Mesodermal cell (in vitro differentiated cells): ENCODE measurements at regions not wholly inside any gene's neighbourhood (a gene's known extent, or its start where the extent isn't known, plus 50 kb on each side); places are given as distances from the start of the nearest gene placed in this dataset.
"Not testable (repeated sequence)": the region's sequence is repeated elsewhere in the genome, so short reads cannot be mapped to it uniquely, and the experiment has no call there.

Experiments
- H3K27ac ChIP-seq: 2 replicates; pipeline ENCODE4 v1.7.0; 2013; ENCODE audit warnings: mild to moderate bottlenecking, low read depth, low read length, moderate library complexity; ENCODE audit not compliant: severe bottlenecking
- H3K36me3 ChIP-seq: 2 replicates; pipeline ENCODE4 v1.7.1; 2013; ENCODE audit warnings: mild to moderate bottlenecking, low read length, moderate library complexity; ENCODE audit not compliant: control insufficient read depth, insufficient read depth
- H3K4me1 ChIP-seq: one replicate; pipeline ENCODE4 v1.7.1; 2013; ENCODE audit warnings: mild to moderate bottlenecking, low read length; ENCODE audit not compliant: insufficient read depth, control insufficient read depth, poor library complexity, severe bottlenecking
- H3K4me3 ChIP-seq: 2 replicates; pipeline ENCODE4 v1.7.0; 2013; ENCODE audit warnings: low read length, control low read depth, mild to moderate bottlenecking; ENCODE audit not compliant: insufficient read depth, poor library complexity, severe bottlenecking; ENCODE audit errors: extremely low read depth
- H3K9me3 ChIP-seq: 2 replicates; pipeline ENCODE4 v1.7.1; 2013; ENCODE audit warnings: mild to moderate bottlenecking, low read length, moderate library complexity; ENCODE audit not compliant: control insufficient read depth
- whole genome bisulfite sequencing, 2 experiments: methylation state at CpG; one replicate each; pipeline ENCODE4 v1.1.5; 2013; ENCODE audit warnings: missing lambda C conversion rate in 2 of 2; ENCODE audit not compliant: insufficient coverage in 2 of 2; 5-methylcytosine and 5-hydroxymethylcytosine counted together

GRCh38 chr16:63422715-63423114, 1386.5 kb upstream of the CDH8 start:
- H3K36me3 ChIP-seq, result no peaks in the 10 kb centered on the region
- 100% methylated on average over 1 of the region's 2 CpGs; no CpG with 5 or more reads in 1 of the 2 experiments for WGBS, 2 experiments
- H3K9me3 ChIP-seq, result no peaks in the 10 kb centered on the region
- H3K4me1 ChIP-seq, result no peaks in the 10 kb centered on the region
- no peak overlapping the region for H3K27ac ChIP-seq
- no peak overlapping the region for H3K4me3 ChIP-seq

- no peak overlapping the region for H3K4me3 ChIP-seq
- no CpG with 5 or more reads among the region's 4 CpGs for WGBS, 2 experiments
- no peak overlapping the region for H3K27ac ChIP-seq
- no peaks in the 10 kb centered on the region for H3K4me1 ChIP-seq
- no peaks in the 10 kb centered on the region for H3K9me3 ChIP-seq
- H3K36me3 ChIP-seq, result no peaks in the 10 kb centered on the region
Measured at GRCh38 chr16:63416712-63417111, 1380.5 kb upstream of the CDH8 start.

- Histone ChIP-seq H3K27ac (no peak overlapping the region), H3K4me1 (no peaks in the 10 kb centered on the region), H3K9me3 (no peaks in the 10 kb centered on the region), H3K36me3 (no peaks in the 10 kb centered on the region), H3K4me3 (no peak overlapping the region)
- no CpG with 5 or more reads among the region's 2 CpGs for WGBS, 2 experiments
Measured at GRCh38 chr16:63415014-63415413, 1378.8 kb upstream of the CDH8 start.

GRCh38 chr16:63410594-63410993, 1374.4 kb upstream of the CDH8 start:
- H3K36me3 ChIP-seq, result no peaks in the 10 kb centered on the region
- no peak overlapping the region for H3K4me3 ChIP-seq
- H3K9me3 ChIP-seq, result no peaks in the 10 kb centered on the region
- no peaks in the 10 kb centered on the region for H3K4me1 ChIP-seq
- WGBS, 2 experiments, result 80 to 100% methylated on average over 1 of the region's 1 CpG
- H3K27ac ChIP-seq, result no peak overlapping the region

GRCh38 chr16:63403792-63404191, 1367.6 kb upstream of the CDH8 start:
- no peaks in the 10 kb centered on the region for H3K36me3 ChIP-seq
- H3K4me3 ChIP-seq, result no peak overlapping the region
- no peaks in the 10 kb centered on the region for H3K9me3 ChIP-seq
- H3K4me1 ChIP-seq, result no peaks in the 10 kb centered on the region
- no peak overlapping the region for H3K27ac ChIP-seq
- WGBS, 2 experiments, result 84 to 91% methylated on average over 8 to 11 of the region's 11 CpGs

GRCh38 chr16:63388277-63388676, 1352.0 kb upstream of the CDH8 start:
- not testable (repeated sequence) for H3K4me3 ChIP-seq, H3K4me1 ChIP-seq, H3K27ac ChIP-seq, H3K9me3 ChIP-seq, H3K36me3 ChIP-seq
- WGBS, 2 experiments, result 81 to 83% methylated on average over 7 to 17 of the region's 18 CpGs

- Histone ChIP-seq H3K4me3 (no peak overlapping the region), H3K36me3 (no peaks in the 10 kb centered on the region), H3K9me3 (no peaks in the 10 kb centered on the region), H3K4me1 (no peaks in the 10 kb centered on the region), H3K27ac (no peak overlapping the region)
- WGBS, 2 experiments, result 81 to 84% methylated on average over 7 of the region's 7 CpGs
Measured at GRCh38 chr16:63385714-63386432, 1349.6 kb upstream of the CDH8 start.

- Histone ChIP-seq H3K36me3 (no peaks in the 10 kb centered on the region), H3K4me1 (no peaks in the 10 kb centered on the region), H3K4me3 (no peak overlapping the region), H3K27ac (no peak overlapping the region), H3K9me3 (no peaks in the 10 kb centered on the region)
- WGBS, 2 experiments, result 100% methylated on average over 1 of the region's 1 CpG; no CpG with 5 or more reads in 1 of the 2 experiments
Measured at GRCh38 chr16:63373744-63374143, 1337.5 kb upstream of the CDH8 start.

- H3K27ac ChIP-seq, result no peak overlapping the region
- no peak overlapping the region for H3K4me3 ChIP-seq
- H3K9me3 ChIP-seq, result no peaks in the 10 kb centered on the region
- no peaks in the 10 kb centered on the region for H3K36me3 ChIP-seq
- no peaks in the 10 kb centered on the region for H3K4me1 ChIP-seq
Measured at GRCh38 chr16:63372815-63373214, 1336.6 kb upstream of the CDH8 start.

- H3K4me1 ChIP-seq, result no peaks in the 10 kb centered on the region
- no peak overlapping the region for H3K27ac ChIP-seq
- no peaks in the 10 kb centered on the region for H3K9me3 ChIP-seq
- WGBS, 2 experiments, result no CpG with 5 or more reads among the region's 3 CpGs
- H3K36me3 ChIP-seq, result no peaks in the 10 kb centered on the region
- no peak overlapping the region for H3K4me3 ChIP-seq
Measured at GRCh38 chr16:63372283-63372682, 1336.0 kb upstream of the CDH8 start.

- H3K9me3 ChIP-seq, result no peaks in the 10 kb centered on the region
- WGBS, 2 experiments, result 80% methylated on average over 1 of the region's 4 CpGs; no CpG with 5 or more reads in 1 of the 2 experiments
- no peaks in the 10 kb centered on the region for H3K4me1 ChIP-seq
- no peak overlapping the region for H3K4me3 ChIP-seq
- H3K27ac ChIP-seq, result no peak overlapping the region
- no peaks in the 10 kb centered on the region for H3K36me3 ChIP-seq
Measured at GRCh38 chr16:63365649-63366304, 1329.5 kb upstream of the CDH8 start.
